ENCODE measurements at regions not wholly inside any gene's neighbourhood (a gene's known extent, or its start where the extent isn't known, plus 50 kb on each side); places are given as distances from the start of the nearest gene placed in this dataset.

DNA sequence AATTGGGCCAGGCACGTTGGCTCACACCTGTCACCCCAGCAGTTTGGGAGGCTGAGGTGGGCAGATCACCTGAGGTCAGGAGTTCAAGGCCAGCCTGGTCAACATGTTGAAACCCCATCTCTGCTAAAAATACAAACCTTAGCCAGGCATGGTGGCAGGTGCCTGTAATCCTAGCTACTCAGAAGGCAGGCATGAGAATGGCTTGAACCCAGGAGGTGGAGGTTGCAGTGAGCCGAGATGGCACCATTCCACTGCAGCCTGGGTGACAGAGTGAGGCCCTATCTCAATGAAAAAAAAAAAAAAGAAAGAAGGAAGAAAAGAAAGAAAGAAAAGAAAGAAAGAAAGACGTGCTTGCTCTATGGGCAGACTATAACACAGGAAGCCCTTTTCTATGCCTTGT lies 84.4 kb downstream of the FOXL1 start:
- no peak overlapping the region for H3K27ac ChIP-seq (ENCODE audit: control insufficient read depth, insufficient read depth)
- ChIA-PET POLR2A (no interaction called here), RAD21 (ENCODE audit: unreplicated experiment) (no interaction called here), SMC1A (ENCODE audit: uncharacterized antibody, unreplicated experiment) (interaction anchor here (0.7 to 1.0 kb wide), 3 partner anchors 22 to 116 kb away, joined by 3 read pairs; no protein-coding TSS in a partner anchor), CTCF (interaction anchor here (1.3 kb wide), 1 partner anchor 98 kb away, joined by 4 read pairs; no protein-coding TSS in a partner anchor)
- BruUV-seq (replicated peaks) = no TSS peak
- no peaks in the 10 kb centered on the region for H4K20me1 ChIP-seq (ENCODE audit: control insufficient read depth, insufficient read depth)
- H3K9ac ChIP-seq (ENCODE audit: control insufficient read depth, insufficient read depth, low read length) = no peak overlapping the region
- ATAC-seq (no peak), DNase-seq (ENCODE audit: low read depth, low spot score) (no peak), FAIRE-seq (no peak)
- H3K36me3 ChIP-seq (ENCODE audit: control insufficient read depth in 2 of 2, insufficient read depth in 2 of 2, low read length in 1 of 2) = no peaks in the 10 kb centered on the region
- peaks cover 4% of the 10 kb centered on the region; the same call in 1 of the 2 replicates for H3K4me1 ChIP-seq (ENCODE audit: control insufficient read depth, insufficient read depth, low read length)
- no peaks in the 10 kb centered on the region; the same call in 2 of the 3 replicates for H3K9me3 ChIP-seq (replicated peaks; ENCODE audit: control insufficient read depth, insufficient read depth, low read length)
- no peaks in the 10 kb centered on the region for H3K79me2 ChIP-seq (ENCODE audit: control insufficient read depth, insufficient read depth, low read length)
- H2AFZ ChIP-seq (ENCODE audit: control insufficient read depth, low read depth, low read length) = no peak overlapping the region
- intact Hi-C loops (cut with micrococcal nuclease; ENCODE audit: unreplicated experiment) = no loop called here
- no peaks in the 10 kb centered on the region for H3K27me3 ChIP-seq (replicated peaks in 1 of 2; ENCODE audit: control insufficient read depth in 2 of 2, insufficient read depth in 2 of 2, low read length in 1 of 2)
- 5% methylated on average over 3 of the region's 3 CpGs for WGBS (ENCODE audit: insufficient coverage, insufficient replicate concordance, low lambda C conversion rate, missing lambda C conversion rate)
- no peak overlapping the region for H3K4me2 ChIP-seq (ENCODE audit: control insufficient read depth, insufficient read depth)
- no peak overlapping the region for H3K4me3 ChIP-seq
- TF ChIP-seq PML (IDR thresholded peaks at IDR 0.05; ENCODE audit: low read length) (no peak), IKZF1 (conservative IDR thresholded peaks at IDR 0.05) (no peak), NFYA (IDR thresholded peaks at IDR 0.05; ENCODE audit: borderline replicate concordance, low read depth, low read length) (no peak), PAX8 (IDR thresholded peaks at IDR 0.05) (no peak), SMAD5 (IDR thresholded peaks at IDR 0.05; ENCODE audit: low read depth) (no peak), EGR1 (IDR thresholded peaks at IDR 0.05; ENCODE audit: borderline replicate concordance in 1 of 2, low read depth in 2 of 2, low read length in 2 of 2) (no peak), SRF (IDR thresholded peaks at IDR 0.05; ENCODE audit: low read depth in 2 of 2, low read length in 2 of 2) (no peak)
- in situ Hi-C loops (cut with MboI) = no loop called here
